Lower lobe of right lung (tissue), 2 donors: ENCODE measurements at regions not wholly inside any gene's neighbourhood (a gene's known extent, or its start where the extent isn't known, plus 50 kb on each side); places are given as distances from the start of the nearest gene placed in this dataset.

ENCODE experiments used
- ATAC-seq, 2 donors: fragments of 200-7000 bp; cut with Tn5 transposase; one replicate each; pipeline ENCODE4 v1.9.1; 2020 to 2022; ENCODE audit warnings: mild to moderate bottlenecking in 2 of 2, moderate library complexity in 2 of 2
- DNase-seq: peaks from one replicate; pipeline ENCODE4 v3.0.0-alpha.2; 2020
- H3K27ac ChIP-seq: fragments of 200-600 bp; one replicate; pipeline ENCODE4 v1.8.0; 2022
- H3K27me3 ChIP-seq: fragments of 200-600 bp; one replicate; pipeline ENCODE4 v1.8.0; 2022; ENCODE audit warnings: low read depth
- H3K36me3 ChIP-seq: fragments of 200-600 bp; one replicate; pipeline ENCODE4 v1.8.0; 2022; ENCODE audit warnings: mild to moderate bottlenecking
- H3K4me1 ChIP-seq: fragments of 200-600 bp; one replicate; pipeline ENCODE4 v1.8.0; 2022
- H3K4me3 ChIP-seq: fragments of 200-600 bp; one replicate; pipeline ENCODE4 v1.8.0; 2022; ENCODE audit warnings: mild to moderate bottlenecking
- H3K9me3 ChIP-seq: fragments of 200-600 bp; one replicate; pipeline ENCODE4 v1.8.0; 2022
- intact Hi-C: fragments of 100-400 bp; cut with DNase I; formaldehyde crosslinking; loops from one replicate; pipeline ENCODE4 v1.11.0; 2022
- TF ChIP-seq, protein P1 (sequence below): fragments of 200-600 bp; IDR thresholded peaks from one replicate; pipeline ENCODE4 v1.8.0; 2022; ENCODE audit warnings: antibody characterized with exemption, mild to moderate bottlenecking
- donor health status: DM: no; HTN: yes; CAD: no; lungs with severe emphysema.

DNA sequence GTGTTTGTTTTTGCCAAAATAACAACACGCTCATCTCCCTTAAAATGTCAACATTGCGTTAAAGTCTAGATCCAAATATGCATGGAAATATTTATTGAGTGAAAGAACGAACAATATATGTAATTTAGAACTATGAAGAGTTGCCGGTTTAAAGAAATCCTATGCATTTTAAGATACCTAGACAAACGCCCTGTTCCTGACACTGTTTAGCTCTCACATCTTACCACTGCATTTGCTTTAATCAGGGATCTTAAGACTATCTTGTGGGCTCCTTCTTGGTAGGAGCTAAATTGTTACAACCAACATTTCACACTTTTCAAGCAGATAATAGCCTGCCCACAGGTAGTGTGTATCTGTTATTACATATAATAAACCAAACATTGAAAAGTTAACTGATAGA, 96.6 kb upstream of the RPS6KA3 start:
- TF ChIP-seq, protein P1, sequence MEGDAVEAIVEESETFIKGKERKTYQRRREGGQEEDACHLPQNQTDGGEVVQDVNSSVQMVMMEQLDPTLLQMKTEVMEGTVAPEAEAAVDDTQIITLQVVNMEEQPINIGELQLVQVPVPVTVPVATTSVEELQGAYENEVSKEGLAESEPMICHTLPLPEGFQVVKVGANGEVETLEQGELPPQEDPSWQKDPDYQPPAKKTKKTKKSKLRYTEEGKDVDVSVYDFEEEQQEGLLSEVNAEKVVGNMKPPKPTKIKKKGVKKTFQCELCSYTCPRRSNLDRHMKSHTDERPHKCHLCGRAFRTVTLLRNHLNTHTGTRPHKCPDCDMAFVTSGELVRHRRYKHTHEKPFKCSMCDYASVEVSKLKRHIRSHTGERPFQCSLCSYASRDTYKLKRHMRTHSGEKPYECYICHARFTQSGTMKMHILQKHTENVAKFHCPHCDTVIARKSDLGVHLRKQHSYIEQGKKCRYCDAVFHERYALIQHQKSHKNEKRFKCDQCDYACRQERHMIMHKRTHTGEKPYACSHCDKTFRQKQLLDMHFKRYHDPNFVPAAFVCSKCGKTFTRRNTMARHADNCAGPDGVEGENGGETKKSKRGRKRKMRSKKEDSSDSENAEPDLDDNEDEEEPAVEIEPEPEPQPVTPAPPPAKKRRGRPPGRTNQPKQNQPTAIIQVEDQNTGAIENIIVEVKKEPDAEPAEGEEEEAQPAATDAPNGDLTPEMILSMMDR = no peak
- H3K4me3 ChIP-seq = no peak overlapping the region
- ATAC-seq = no peak
- intact Hi-C loops = no loop called here
- H3K27me3 ChIP-seq = no peaks in the 10 kb centered on the region
- no peaks in the 10 kb centered on the region for H3K9me3 ChIP-seq
- H3K36me3 ChIP-seq = no peaks in the 10 kb centered on the region
- no peak for DNase-seq
- H3K27ac ChIP-seq = peak overlapping the region; percentile 83
- peaks cover 8% of the 10 kb centered on the region for H3K4me1 ChIP-seq

DNA sequence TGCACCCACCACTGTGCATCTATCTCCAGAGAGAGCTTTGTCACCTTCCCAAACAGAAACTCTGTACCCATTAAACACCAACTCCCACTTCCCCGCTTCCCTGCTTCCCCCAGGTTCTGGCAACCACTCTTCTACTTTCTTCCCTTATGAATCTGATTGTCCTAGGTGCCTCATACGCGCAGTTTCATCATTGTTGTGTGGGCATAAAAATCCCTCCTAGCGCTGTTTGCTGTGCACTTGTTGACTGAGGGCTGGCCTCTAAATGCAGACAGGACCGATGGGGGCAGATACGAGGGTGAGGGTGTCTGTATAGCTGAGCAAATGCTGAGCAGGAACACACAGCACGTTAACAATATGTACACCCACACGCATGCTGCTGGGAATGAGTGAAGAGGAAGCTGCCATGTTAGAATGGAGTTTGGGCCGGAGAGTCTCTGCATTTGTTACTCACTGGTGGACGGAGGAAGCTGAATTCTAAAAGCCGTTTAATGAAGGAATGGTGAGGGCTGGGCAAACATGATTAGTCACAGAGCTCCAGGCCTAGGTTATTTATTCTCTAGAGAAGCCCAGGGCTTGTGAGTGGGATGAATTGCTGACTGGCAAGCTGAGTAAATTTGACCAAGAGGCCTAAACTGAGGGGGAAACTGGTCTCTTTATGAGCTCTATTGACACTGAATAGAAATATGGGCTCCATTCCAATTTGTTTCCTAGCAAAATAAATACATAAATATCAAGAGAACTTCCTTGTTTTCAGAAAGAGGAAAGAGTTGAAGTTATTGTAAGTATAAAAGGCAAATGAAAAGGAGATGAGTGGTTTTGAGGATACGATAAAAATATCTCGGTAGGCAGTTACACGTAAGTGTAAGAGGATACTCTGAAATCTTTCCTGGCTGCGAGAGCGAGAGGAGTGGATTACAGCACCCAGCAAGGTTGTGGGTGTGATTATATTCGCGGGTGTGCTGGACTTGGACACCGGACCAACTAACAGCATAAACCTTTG, 95.9 kb upstream of the RPS6KA3 start:
- peak overlapping the region; percentile 83 for H3K27ac ChIP-seq
- H3K36me3 ChIP-seq = no peaks in the 10 kb centered on the region
- TF ChIP-seq, protein P1 = no peak
- DNase-seq (no peak), ATAC-seq (peak; percentile 93 to 95)
- no peaks in the 10 kb centered on the region for H3K9me3 ChIP-seq
- H3K4me3 ChIP-seq = no peak overlapping the region
- intact Hi-C loops = no loop called here
- no peaks in the 10 kb centered on the region for H3K27me3 ChIP-seq
- H3K4me1 ChIP-seq = peaks cover 8% of the 10 kb centered on the region

DNA sequence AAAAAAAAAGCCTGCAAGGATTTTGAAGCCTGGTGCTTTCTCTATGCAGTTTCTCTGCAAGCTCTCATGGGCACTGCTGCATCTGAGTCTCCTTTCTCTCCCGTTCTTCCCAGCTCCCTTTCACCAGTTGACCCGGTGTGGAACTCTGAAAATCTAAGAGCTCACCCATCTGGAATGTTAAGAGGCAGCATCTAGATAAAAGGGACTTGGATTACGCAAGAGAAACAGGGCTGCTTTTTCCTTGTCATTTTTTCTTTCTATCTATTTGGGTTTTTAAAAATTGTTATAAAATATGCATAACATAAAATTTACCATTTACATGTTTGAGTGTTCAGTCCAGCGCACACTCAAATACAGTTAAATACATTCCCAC, 95.2 kb upstream of the RPS6KA3 start:
- Histone ChIP-seq H3K4me1 (peaks cover 8% of the 10 kb centered on the region), H3K36me3 (no peaks in the 10 kb centered on the region), H3K9me3 (no peaks in the 10 kb centered on the region), H3K27ac (peak overlapping the region; percentile 83), H3K4me3 (no peak overlapping the region), H3K27me3 (no peaks in the 10 kb centered on the region)
- DNase-seq (no peak), ATAC-seq (peak; percentile 81 to 83)
- intact Hi-C loops = no loop called here
- TF ChIP-seq, protein P1 = no peak

DNA sequence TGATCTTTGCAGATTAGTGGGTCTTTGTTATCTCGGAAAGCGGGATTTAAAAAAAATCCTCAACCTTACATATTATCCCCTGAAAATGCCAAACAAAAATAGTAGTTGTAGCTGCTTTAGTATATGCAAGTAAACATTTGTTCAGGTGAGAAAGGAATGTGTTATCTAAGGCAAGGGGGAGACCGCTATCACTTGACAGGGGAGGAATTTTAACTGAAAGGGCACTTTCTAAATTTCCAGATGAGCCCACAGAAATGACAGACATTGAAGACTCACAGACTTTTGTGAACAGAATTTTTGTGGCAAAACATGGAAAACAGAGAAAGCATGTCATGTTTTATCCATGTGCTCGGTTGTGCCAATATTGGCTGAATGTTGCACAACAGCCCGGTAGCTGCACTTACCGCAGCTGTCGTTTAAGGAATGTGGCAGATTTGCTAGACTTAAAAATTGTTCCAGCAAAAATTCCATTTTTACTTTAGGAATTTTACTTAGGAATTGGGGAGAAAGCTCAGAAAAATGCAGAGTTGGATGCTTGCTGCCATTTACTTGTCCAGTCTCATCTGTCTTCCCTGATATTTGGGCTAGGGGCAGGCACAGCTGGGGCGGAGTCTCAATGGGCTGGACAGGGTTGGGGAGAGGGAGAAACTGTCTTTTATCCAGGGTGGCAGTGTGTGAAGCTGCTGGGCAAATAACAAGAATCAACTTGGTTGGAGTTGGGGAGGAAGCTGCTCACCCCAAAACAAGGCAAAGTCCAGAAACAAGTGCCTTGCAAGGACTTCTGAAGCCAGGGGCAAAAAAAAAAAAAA, 94.6 kb upstream of the RPS6KA3 start:
- Histone ChIP-seq H3K4me3 (no peak overlapping the region), H3K36me3 (no peaks in the 10 kb centered on the region), H3K27ac (peak overlapping the region; percentile 83), H3K27me3 (no peaks in the 10 kb centered on the region), H3K9me3 (no peaks in the 10 kb centered on the region), H3K4me1 (peaks cover 8% of the 10 kb centered on the region)
- intact Hi-C loops = no loop called here
- TF ChIP-seq, protein P1 = no peak
- ATAC-seq (peak; percentile 34 to 52), DNase-seq (peak; percentile 48)

DNA sequence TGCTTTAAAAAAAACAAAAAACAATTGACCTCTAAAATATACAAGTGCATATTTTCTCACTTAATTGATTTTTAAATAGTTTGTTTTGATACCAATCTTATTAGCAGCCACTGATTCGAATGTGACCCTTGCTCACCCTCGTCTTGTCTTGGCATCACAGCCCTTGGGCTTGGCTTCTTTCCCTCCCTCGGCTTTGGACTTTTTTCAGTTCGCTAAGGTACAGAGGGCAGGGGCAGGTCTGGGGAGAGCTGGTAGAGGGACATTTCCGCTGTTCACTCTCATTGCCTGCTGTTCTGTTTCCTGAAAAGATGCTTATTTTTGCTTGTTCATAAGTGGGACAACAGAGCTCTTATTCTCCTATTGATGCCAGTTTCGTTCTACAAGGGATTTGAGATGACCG, 88.5 kb upstream of the RPS6KA3 start:
- no peak overlapping the region for H3K27ac ChIP-seq
- TF ChIP-seq, protein P1 = no peak
- H3K36me3 ChIP-seq = no peaks in the 10 kb centered on the region
- H3K4me3 ChIP-seq = no peak overlapping the region
- H3K9me3 ChIP-seq = no peaks in the 10 kb centered on the region
- DNase-seq (no peak), ATAC-seq (no peak)
- H3K27me3 ChIP-seq = no peaks in the 10 kb centered on the region
- intact Hi-C loops = no loop called here
- H3K4me1 ChIP-seq = no peaks in the 10 kb centered on the region
